A549 (cell line): ENCODE measurements at regions not wholly inside any gene's neighbourhood (a gene's known extent, or its start where the extent isn't known, plus 50 kb on each side); places are given as distances from the start of the nearest gene placed in this dataset.

Experiments
- CHD2 ChIP-seq: fragments of 150-350 bp; IDR thresholded peaks from 2 replicates; pipeline ENCODE4 v1.6.1; 2014; ENCODE audit warnings: low read length; ENCODE audit not compliant: partially characterized antibody
- CTCF ChIP-seq: fragments of >200 bp; sonication (Bioruptor Twin); formaldehyde crosslinking; IDR thresholded peaks from 3 replicates; pipeline ENCODE4 v1.5.1; 2016

- TF ChIP-seq CTCF: no peak
- TF ChIP-seq CHD2: no peak
Measured at GRCh38 chr12:125315771-125316170, 250.5 kb downstream of the AACS start.
